ENCODE measurements at regions not wholly inside any gene's neighbourhood (a gene's known extent, or its start where the extent isn't known, plus 50 kb on each side); places are given as distances from the start of the nearest gene placed in this dataset.

DNA sequence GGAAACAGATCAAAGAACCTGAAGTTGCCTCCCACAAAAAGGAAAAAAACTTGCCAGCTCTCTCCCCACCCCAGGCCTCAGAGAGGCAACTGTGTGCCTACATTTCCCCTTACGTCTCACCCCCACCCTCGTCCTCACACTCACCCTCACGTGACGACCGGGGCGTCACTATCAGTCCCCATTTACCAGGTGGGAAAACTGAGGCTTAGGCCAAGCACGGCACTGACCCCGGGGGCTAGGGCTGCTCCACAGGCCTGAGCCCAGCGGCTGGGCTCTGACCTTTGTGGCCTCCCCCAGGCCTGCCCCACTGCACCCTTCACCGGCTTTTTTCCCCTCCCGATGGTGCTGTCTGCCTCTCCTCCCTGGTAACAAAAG is 51.5 kb upstream of the RUNX3 start:
- no peak for DNase-seq

DNA sequence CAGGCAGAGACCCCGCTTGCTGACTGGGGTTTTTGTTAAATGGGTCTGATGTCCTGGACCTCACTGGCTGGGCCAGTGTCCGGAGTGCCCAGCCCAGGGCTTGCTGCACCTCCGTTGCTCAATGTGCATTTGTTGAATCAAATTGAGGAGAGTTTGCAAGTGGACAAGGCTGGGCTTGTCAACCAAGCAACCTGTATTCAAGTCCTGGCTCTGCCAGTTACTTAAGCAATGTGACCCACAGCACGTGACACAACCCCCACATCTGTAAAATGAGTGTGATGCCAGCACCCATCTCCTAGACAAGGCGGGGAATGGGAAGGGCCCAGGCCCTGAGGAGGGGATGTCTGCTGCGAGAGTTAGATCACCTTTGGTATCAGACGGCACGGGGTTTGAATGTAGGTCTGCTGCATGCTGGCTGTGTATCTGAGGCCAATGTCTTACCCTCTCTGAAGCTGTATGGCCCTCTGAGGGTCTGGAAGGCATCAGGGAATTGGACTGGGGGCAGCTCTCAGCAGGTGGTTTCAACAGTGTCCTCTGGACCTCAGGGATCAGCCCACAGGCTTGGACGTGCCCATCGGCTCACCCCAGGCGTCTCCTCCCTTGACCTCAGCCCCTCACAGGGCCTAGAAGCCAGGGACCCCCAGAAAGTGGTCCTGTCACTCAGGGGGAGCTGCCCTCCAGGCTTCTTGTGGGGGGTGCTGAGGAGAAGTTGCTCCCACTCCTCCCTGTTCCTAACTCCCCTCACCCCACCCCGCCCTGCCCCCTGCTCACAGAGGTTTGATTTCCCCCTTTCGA is 51.0 kb upstream of the RUNX3 start:
- no peak for DNase-seq

All from activated effector memory CD4-positive, alpha-beta T cell treated with Interleukin-2 at 50 U/mL for 16 hours (primary cell).